Uterus (tissue), 2 donors: ENCODE measurements at regions not wholly inside any gene's neighbourhood (a gene's known extent, or its start where the extent isn't known, plus 50 kb on each side); places are given as distances from the start of the nearest gene placed in this dataset.

Experiments
- CTCF ChIP-seq, 4 experiments: fragments of 200-600 bp in 2 of 4; fragments of 450-650 bp in 2 of 4; sonication (generic) in 2 of 4; IDR thresholded peaks; one replicate each; pipeline ENCODE4 v1.5.1; 2016 to 2019; ENCODE audit warnings: antibody characterized with exemption in 4 of 4, mild to moderate bottlenecking in 2 of 4, moderate library complexity in 1 of 4
- POLR2A ChIP-seq, 2 donors: fragments of 450-650 bp; IDR thresholded peaks; one replicate each; pipeline ENCODE4 v1.6.1; 2016; ENCODE audit warnings: antibody characterized with exemption in 2 of 2, mild to moderate bottlenecking in 1 of 2, moderate library complexity in 1 of 2

- TF ChIP-seq POLR2A (IDR thresholded peaks at IDR 0.05) (no peak), CTCF (IDR thresholded peaks at IDR 0.05) (no peak)
These were observed 289.5 kb upstream of the FAR2 start for GRCh38 chr12:28859551-28859950.
